ENCODE measurements at regions not wholly inside any gene's neighbourhood (a gene's known extent, or its start where the extent isn't known, plus 50 kb on each side); places are given as distances from the start of the nearest gene placed in this dataset.

- TF ChIP-seq CTCF (conservative IDR thresholded peaks at IDR 0.05) (no peak), EZH2 (IDR thresholded peaks at IDR 0.05; ENCODE audit: low read depth) (no peak)
These were observed 399.4 kb upstream of the HS6ST1 start for GRCh38 chr2:128717758-128718710.
